ENCODE measurements at regions not wholly inside any gene's neighbourhood (a gene's known extent, or its start where the extent isn't known, plus 50 kb on each side); places are given as distances from the start of the nearest gene placed in this dataset.
"Not testable (repeated sequence)": the region's sequence is repeated elsewhere in the genome, so short reads cannot be mapped to it uniquely, and the experiment has no call there.

- peak; percentile 45 for DNase-seq (ENCODE audit: low spot score)
Observed at GRCh38 chr7:25596443-25596842, 368.2 kb upstream of the NPVF start.

- peak; percentile 26 for DNase-seq (ENCODE audit: low spot score)
Observed at GRCh38 chr7:25597946-25598345, 369.7 kb upstream of the NPVF start.

- no peak for DNase-seq (ENCODE audit: low spot score)
Observed at GRCh38 chr7:25598765-25599164, 370.5 kb upstream of the NPVF start.

- no peak for DNase-seq (ENCODE audit: low spot score)
Observed at GRCh38 chr7:25600262-25600920, 372.1 kb upstream of the NPVF start.

GRCh38 chr7:25602730-25603426, 374.6 kb upstream of the NPVF start:
- not testable (repeated sequence) for DNase-seq (ENCODE audit: low spot score)

DNA sequence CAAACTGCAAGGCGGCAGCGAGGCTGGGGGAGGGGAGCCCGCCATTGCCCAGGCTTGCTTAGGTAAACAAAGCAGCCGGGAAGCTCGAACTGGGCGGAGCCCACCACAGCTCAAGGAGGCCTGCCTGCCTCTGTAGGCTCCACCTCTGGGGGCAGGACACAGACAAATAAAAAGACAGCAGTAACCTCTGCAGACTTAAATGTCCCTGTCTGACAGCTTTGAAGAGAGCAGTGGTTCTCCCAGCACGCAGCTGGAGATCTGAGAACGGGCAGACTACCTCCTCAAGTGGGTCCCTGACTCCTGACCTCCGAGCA, 375.1 kb upstream of the NPVF start:
- DNase-seq (ENCODE audit: low spot score): not testable (repeated sequence)

DNA sequence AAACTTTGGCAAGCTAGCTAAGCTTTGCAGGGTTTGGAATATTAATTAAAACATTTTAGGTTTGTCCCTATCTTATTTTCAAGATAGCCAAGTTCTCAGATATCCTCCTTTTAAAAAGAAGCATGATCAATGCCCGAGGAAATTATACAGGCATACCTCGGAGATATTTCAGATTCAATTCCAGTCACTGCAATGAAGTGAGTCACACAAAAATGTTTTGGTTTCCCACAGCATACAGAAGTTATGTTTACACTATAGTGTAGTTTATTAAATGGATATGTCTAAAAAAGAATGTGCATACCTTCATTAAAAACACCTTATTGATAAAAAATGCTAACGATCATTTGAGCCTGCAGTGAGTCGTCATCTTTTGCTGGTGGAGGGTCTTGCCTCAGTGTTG, 382.9 kb upstream of the NPVF start:
- DNase-seq (ENCODE audit: low spot score): no peak

DNA sequence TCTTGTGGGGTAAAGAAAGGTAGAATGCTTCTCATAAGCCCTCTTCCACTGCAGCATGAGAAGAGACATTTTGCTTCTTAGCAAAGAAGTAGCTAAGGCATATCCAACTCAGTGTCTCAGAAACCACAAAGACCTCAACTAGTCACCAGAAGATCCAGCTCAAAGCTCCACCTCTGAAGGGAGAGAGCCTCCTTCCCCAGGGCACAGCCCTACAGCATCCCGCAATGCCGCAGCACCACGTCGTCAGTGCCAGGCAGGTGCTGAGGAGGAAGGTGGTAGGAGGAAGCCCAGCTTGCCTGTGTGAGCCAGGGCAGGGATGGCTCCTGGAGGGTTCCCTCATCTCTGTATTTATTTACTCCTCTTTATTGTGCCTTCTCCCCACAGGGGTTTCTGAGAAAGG, 385.6 kb upstream of the NPVF start:
- DNase-seq (ENCODE audit: low spot score): no peak

DNA sequence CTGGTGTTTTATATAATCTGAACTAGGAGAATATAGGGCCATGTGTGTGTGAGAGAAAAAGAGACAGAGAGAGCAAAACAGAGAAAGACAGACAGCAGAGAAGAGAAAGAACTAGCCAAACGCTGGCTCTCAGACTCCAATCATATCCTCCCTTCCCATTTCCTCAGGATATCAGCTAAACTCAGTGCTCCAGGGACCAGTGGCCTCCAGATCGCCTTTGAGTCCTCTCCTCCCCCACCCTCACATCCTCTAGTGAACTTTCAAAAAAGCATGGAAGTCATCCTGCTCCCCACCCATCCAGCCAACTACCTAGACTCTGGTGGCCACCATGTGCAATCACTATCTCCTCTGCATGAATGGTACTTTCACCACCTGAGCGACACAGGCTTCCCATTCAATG, 386.1 kb upstream of the NPVF start:
- DNase-seq (ENCODE audit: low spot score): no peak

DNA sequence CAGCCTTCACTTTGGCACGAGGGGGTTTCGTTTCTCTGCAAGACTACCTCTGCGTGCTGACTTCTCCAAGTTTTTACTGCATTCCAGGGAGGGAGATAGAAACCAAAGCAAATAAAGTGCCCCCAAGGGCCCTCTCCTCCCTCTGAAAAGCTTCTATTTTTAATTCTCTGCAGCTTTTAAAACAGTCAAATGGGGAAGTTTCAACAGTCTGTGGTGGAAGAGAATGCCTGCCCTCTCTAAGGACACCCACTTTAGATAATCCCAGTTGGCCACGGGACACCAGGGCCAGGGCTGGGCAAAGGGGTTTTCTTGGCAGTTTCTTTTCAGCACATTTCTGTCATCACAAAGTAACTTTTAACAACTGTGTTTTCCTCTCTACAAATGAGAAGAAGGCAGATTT, 386.7 kb upstream of the NPVF start:
- no peak for DNase-seq (ENCODE audit: low spot score)

- DNase-seq (ENCODE audit: low spot score): no peak
Observed at GRCh38 chr7:25615593-25615992, 387.3 kb upstream of the NPVF start.

- no peak for DNase-seq (ENCODE audit: low spot score)
Observed at GRCh38 chr7:25617214-25617613, 388.9 kb upstream of the NPVF start.

- DNase-seq (ENCODE audit: low spot score): no peak
Observed at GRCh38 chr7:25617673-25618072, 389.4 kb upstream of the NPVF start.

DNA sequence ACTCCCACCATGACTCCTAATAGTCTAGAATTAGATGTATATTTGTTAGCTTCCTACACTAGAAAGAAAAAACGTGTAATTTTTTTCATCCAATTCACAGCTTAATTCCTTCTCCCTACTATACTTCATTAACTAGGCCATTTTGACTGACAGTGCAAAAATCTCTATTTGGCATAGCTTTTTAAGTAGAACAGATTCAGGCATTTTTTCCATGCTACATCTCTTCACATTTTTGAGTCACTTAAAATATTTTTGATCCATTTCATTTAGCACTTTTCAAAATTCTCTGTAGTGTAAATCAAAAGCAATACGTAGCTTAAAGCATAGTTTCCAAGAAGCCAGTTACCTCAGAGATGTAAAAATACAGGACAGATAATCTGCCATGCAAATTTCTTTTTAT, 391.1 kb upstream of the NPVF start:
- DNase-seq (ENCODE audit: low spot score): no peak

DNA sequence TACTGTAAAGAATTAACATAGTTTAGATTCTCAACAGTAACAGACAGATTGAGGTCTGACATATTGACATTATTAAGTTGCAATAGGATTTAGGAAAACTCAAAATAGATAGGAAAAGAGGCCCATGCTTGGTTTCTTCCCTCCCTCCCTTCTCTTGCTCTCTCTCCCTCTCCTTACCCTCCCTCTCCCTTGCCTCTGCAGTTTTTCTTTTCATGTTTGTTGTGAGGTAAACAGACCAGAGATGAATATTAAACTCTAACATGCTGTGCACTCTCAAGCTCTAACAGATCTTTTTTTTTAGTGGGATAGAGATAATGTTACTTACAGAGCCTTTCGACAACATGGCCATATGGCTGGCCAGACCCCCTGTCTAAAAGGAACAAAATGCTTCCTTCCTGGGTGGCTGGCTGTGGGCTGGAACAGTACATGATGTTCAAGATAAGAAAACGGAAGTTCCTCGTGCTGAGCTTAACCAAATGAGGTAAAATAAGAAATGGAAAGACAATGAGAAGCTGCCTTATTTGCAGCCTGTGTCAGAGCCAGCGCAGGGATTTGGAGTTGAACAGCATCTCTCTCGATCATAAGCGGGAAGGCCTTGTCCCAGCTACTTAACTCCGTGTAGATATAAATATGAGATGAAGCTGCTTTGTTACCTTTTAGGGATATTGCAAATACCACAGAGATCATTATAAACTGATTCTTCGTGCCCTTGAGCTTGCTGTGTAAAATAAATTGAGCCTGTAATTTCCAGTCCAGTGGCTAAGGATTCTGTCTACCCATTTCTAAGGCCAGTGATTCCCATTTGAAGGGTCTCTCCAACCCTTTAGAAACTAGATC, 391.9 kb upstream of the NPVF start:
- no peak for DNase-seq (ENCODE audit: low spot score)

- DNase-seq (ENCODE audit: low spot score): no peak
Observed at GRCh38 chr7:25621993-25622392, 393.7 kb upstream of the NPVF start.

DNA sequence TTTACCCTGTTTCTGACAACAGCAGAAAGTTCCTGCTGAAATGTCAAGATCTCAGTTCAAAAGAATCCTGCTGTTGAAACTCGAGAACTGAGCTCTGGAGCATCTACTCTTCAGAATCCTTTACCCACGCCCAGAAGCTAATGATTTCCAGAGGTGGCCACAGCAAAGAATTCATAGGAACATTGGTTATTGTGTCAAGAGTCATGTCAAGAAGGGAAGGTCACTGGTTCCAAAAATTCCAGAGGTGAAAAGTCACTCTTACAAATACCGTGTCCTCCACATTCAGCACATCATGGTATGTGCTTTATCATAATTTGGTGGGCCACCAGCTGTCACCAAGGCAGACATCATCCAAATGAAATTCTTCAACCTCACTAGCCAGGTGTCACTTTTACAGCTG, 394.4 kb upstream of the NPVF start:
- DNase-seq (ENCODE audit: low spot score): no peak

GRCh38 chr7:25624051-25624450, 395.8 kb upstream of the NPVF start:
- no peak for DNase-seq (ENCODE audit: low spot score)

GRCh38 chr7:25624833-25625232, 396.5 kb upstream of the NPVF start:
- DNase-seq (ENCODE audit: low spot score): no peak

GRCh38 chr7:25625306-25625992, 397.2 kb upstream of the NPVF start:
- DNase-seq (ENCODE audit: low spot score): no peak

DNA sequence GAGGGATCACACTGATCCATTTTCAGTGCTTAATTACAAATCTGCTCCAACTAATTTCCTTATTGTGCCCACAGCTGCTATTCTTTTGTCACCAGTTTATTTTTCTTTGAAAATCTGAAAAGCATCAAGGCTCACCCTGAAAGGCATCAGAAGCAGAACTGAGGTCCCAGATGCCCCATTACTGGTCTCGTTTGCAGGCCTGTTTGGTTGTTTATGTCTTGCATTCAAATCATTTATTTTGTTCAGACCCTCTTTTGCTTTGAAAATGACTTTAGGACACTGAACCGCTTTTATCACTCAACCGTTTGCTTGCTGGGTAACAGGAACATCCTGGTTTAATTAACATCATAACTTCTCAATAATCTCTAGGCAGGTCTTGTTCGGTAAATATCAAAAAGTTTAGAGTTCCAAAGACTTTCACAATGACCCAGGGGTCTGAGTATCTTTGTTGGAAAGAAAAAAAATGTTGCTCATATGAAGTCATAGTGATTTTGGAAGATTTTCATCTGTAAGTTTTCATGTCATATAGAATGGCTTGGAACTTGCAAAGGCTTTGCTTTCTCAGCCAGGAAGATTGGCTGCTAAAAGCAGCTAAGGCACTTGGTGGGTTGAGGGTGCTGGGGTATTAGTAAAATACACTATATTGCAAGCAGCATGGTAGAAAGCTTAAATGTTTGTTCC, 398.3 kb upstream of the NPVF start:
- no peak for DNase-seq (ENCODE audit: low spot score)

DNA sequence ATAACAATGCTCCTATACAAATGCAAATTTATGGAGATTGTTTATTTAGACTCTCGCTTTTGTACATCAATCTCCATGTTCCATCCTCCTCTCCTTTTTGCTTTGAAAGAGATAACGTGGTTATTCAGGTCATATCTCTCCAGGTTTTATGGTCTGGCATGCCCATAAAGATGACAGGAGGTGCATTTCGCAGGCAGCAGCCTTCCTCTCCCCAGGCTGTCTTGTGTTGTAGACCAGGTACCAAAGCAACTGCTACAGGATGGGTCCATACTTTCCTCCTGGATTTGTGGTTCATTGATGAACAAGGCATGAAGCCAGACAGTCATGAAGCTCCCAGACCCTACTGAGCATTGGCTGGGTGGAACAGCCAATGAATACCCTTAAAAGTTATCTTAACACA, 400.2 kb upstream of the NPVF start:
- DNase-seq (ENCODE audit: low spot score): no peak
